GM19395 (cell line): ENCODE measurements at regions not wholly inside any gene's neighbourhood (a gene's known extent, or its start where the extent isn't known, plus 50 kb on each side); places are given as distances from the start of the nearest gene placed in this dataset.
"Not testable (repeated sequence)": the region's sequence is repeated elsewhere in the genome, so short reads cannot be mapped to it uniquely, and the experiment has no call there.

Source experiments
- ATAC-seq: cut with Tn5 transposase; IDR thresholded peaks from one replicate; pipeline ENCODE4 v1.9.1; 2021; ENCODE audit warnings: mild to moderate bottlenecking, moderate library complexity; ENCODE audit not compliant: unreplicated experiment

- no peak for ATAC-seq
These were observed 289.7 kb upstream of the ANXA10 start for GRCh38 chr4:167802463-167803212.

- ATAC-seq = no peak
These were observed 280.4 kb upstream of the ANXA10 start for GRCh38 chr4:167811958-167812357.

- no peak for ATAC-seq
These were observed 266.1 kb upstream of the ANXA10 start for GRCh38 chr4:167826281-167826680.

GRCh38 chr4:167831855-167832254 is 260.5 kb upstream of the ANXA10 start:
- ATAC-seq = no peak

GRCh38 chr4:167838686-167839085 is 253.7 kb upstream of the ANXA10 start:
- ATAC-seq = no peak

- no peak for ATAC-seq
These were observed 249.8 kb upstream of the ANXA10 start for GRCh38 chr4:167842487-167842886.

GRCh38 chr4:167854881-167855280 is 237.5 kb upstream of the ANXA10 start:
- no peak for ATAC-seq

GRCh38 chr4:167858127-167858526 is 234.2 kb upstream of the ANXA10 start:
- ATAC-seq = not testable (repeated sequence)

GRCh38 chr4:167867191-167867590 is 225.1 kb upstream of the ANXA10 start:
- no peak for ATAC-seq

GRCh38 chr4:167868163-167868562 is 224.2 kb upstream of the ANXA10 start:
- ATAC-seq = no peak

GRCh38 chr4:167873496-167873895 is 218.8 kb upstream of the ANXA10 start:
- no peak for ATAC-seq

- ATAC-seq = not testable (repeated sequence)
These were observed 216.2 kb upstream of the ANXA10 start for GRCh38 chr4:167876091-167876490.

GRCh38 chr4:167877826-167878225 is 214.5 kb upstream of the ANXA10 start:
- not testable (repeated sequence) for ATAC-seq

- no peak for ATAC-seq
These were observed 209.1 kb upstream of the ANXA10 start for GRCh38 chr4:167883266-167883665.

- ATAC-seq = no peak
These were observed 207.3 kb upstream of the ANXA10 start for GRCh38 chr4:167885071-167885470.

- ATAC-seq = no peak
These were observed 206.5 kb upstream of the ANXA10 start for GRCh38 chr4:167885872-167886271.

GRCh38 chr4:167887726-167888125 is 204.6 kb upstream of the ANXA10 start:
- ATAC-seq = no peak

- ATAC-seq = no peak
These were observed 202.1 kb upstream of the ANXA10 start for GRCh38 chr4:167890226-167890625.

- ATAC-seq = no peak
These were observed 198.8 kb upstream of the ANXA10 start for GRCh38 chr4:167893531-167893930.

- not testable (repeated sequence) for ATAC-seq
These were observed 196.1 kb upstream of the ANXA10 start for GRCh38 chr4:167896260-167896659.

- no peak for ATAC-seq
These were observed 195.2 kb upstream of the ANXA10 start for GRCh38 chr4:167897116-167897515.

GRCh38 chr4:167903291-167903721 is 189.0 kb upstream of the ANXA10 start:
- no peak for ATAC-seq

- no peak for ATAC-seq
These were observed 185.5 kb upstream of the ANXA10 start for GRCh38 chr4:167906851-167907250.
